NCI-H82 treated with DMSO at 0.1 percent for 48 hours (cell line): ENCODE measurements at regions not wholly inside any gene's neighbourhood (a gene's known extent, or its start where the extent isn't known, plus 50 kb on each side); places are given as distances from the start of the nearest gene placed in this dataset.

Experiments
- DNase-seq: peaks from one replicate; lab custom pipeline; 2025; ENCODE audit not compliant: unreplicated experiment; lab: John Stamatoyannopoulos, UW

- DNase-seq = no peak
Observed at GRCh38 chr21:15149600-15150224, 84.9 kb upstream of the NRIP1 start.

- DNase-seq = no peak
Observed at GRCh38 chr21:15151385-15152103, 86.7 kb upstream of the NRIP1 start.

GRCh38 chr21:15152591-15152990 is 87.8 kb upstream of the NRIP1 start:
- DNase-seq = no peak

DNA sequence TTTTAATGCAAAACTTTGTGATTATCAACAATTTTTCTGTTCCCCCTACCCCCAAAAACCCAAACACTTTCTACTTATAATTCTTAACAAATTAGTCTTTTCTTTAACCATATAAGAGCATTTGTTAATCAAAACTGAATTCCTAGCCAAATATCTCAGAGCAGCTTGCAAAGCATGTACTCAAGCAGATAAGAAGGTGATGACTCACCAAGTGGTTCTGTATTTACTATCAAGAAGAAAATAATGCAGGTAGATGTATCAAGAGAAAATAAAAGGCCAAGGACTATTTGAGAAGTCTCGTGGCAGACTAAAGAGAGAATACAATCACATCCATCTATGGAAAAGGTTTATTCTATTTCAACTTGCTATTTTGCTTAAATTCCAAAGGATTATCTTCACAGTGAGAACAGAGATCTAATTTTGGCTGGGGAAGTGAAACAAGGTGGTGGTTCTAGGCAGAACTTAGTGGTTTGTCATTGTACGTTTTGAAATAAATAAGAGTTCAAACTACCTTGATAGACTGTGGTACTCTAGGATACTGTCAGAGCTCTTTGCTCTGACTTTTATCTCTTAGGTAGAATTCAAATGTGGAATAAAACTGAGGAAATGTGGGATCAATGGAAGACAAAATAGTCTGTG is 94.7 kb upstream of the NRIP1 start:
- DNase-seq = no peak

GRCh38 chr21:15160136-15160535 is 95.3 kb upstream of the NRIP1 start:
- DNase-seq = no peak

- no peak for DNase-seq
Observed at GRCh38 chr21:15162921-15163320, 98.1 kb upstream of the NRIP1 start.

- no peak for DNase-seq
Observed at GRCh38 chr21:15164273-15164672, 99.5 kb upstream of the NRIP1 start.

GRCh38 chr21:15164678-15165303 is 100.0 kb upstream of the NRIP1 start:
- DNase-seq = no peak

GRCh38 chr21:15170614-15171013 is 105.8 kb upstream of the NRIP1 start:
- DNase-seq = no peak

DNA sequence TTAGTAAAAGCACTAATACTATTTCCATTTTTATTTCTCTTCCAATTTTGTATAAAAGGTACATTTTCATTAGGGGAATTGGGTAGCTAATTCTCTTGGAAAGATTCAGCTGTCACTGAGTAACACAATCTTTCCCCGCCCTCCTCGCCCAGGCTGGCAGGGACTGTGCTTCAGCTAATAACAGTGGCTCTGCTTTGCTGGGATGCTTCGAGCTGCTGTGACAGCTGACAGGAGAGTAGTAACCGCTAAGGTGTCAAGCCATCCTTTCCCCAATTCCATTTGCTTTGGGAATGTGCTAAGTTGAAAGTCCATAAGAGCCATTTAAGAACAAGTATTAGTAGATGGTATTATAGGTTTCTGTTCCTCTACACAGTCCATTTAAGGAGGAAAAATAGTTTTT is 106.7 kb upstream of the NRIP1 start:
- DNase-seq = no peak

DNA sequence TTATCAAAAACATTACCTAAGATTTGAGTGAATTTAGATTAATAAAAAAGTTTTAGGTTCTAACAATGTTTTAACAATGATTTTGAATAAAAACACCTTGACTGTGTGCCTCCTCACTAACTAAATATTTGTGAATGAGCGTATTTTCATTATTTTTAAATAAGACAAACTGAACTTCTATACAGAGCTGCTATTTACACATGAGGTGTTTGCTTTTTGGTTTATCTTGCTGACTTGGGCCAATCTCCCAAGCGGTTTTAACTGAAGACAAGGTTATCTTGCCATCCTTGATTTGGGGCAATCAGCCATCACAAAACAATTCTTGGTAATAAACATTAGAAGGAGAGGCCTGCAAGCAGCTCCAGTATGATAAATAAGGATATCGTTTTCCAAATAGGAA is 108.2 kb upstream of the NRIP1 start:
- no peak for DNase-seq

GRCh38 chr21:15174923-15175322 is 110.1 kb upstream of the NRIP1 start:
- DNase-seq = no peak

GRCh38 chr21:15182731-15183130 is 117.9 kb upstream of the NRIP1 start:
- no peak for DNase-seq

GRCh38 chr21:15183813-15184257 is 119.0 kb upstream of the NRIP1 start:
- DNase-seq = no peak

GRCh38 chr21:15190412-15190811 is 125.6 kb upstream of the NRIP1 start:
- DNase-seq = no peak

DNA sequence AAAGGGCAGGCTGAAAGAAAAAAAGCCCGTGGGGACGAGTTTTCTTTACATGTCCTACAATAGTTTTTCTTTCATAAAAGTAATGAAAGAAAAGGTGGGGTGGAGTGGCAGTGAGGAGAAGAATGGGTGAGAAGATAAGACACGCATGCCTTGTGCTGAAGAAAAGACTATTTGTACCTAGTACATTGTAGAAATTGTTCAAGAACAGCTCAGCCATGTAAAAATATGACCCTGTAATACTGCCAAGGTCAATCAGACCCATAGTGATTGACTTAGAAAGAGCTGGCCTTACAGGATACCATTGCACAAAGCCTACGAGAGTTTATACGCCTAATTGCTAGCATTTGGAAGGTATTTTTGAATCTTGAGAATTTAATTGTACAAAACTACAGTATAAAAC is 126.0 kb upstream of the NRIP1 start:
- no peak for DNase-seq

DNA sequence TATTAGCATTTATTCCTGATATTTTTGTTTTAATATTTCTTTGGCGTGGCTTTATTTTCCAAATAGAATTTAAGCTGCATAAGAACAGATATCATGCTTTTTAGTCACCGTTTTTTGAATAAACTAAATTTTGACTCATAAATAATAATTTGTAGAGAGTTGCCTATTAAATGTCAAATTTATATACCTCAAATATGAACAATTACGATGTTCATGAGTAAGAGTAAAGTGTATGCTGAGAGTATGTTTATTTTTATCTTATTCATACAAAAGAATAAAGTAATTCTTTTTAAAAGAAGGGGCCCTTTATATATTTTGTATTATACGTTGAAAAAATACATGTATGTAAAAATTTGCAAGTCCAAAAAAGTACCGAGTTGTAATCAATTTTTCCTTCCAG is 126.5 kb upstream of the NRIP1 start:
- no peak for DNase-seq

GRCh38 chr21:15192243-15192642 is 127.4 kb upstream of the NRIP1 start:
- no peak for DNase-seq

DNA sequence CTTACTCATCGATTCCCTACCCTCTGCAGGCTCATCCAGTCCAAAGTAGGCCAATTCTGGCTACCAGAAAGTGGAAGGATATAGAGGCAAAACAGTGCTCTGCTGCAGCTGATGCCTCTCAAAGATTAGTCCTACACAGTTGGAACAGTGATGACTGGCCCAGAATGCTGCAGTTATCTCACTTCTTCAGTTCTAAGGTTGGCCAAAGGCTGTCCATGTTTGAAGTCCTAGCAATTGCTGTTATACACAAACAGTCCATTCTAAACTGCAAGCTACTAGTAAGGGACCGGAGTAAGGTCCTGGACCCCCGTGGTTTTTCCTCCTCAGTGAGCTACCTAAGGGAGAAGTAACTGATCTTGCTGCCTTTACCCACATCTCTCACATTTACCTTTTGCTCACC is 129.1 kb upstream of the NRIP1 start:
- no peak for DNase-seq

GRCh38 chr21:15195104-15195503 is 130.3 kb upstream of the NRIP1 start:
- DNase-seq = no peak

DNA sequence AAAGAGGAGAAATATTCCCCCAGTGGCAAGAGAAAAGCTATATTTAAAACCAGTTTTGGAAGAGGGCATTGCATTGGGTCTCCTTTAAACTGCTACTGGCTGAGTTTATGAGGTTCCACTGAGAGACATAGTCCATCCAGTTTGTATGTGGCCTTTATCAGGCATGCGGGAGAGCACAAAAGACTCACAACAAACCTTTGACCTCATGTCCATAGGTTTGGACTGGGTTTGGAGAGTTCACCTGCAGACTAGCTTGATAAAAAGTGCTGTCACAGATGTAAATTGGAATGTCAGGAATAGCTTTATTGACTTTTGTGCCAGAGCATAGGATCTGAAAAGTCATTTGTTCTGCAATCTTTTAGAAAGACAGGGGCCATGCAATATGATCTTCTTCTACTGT is 131.0 kb upstream of the NRIP1 start:
- no peak for DNase-seq

DNA sequence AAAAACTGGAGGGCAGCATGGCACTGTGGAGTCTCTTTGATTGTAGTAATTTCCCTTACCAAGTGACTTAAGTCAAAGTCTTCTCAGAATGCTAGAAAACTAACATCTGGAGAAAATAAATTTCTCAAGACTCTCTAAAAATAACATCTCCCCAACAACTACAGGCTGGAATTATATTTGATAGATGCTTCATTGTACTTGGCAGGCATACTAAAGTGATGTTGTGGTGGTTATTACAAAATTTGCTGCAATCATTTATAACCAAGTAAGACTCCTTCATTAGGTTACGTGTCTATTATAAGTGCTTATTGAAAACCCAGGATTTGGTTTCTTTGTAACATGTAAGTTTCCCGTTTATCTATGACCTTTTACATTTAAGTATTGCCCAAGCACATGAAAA is 132.9 kb upstream of the NRIP1 start:
- no peak for DNase-seq
